Gastrocnemius medialis (tissue), 4 donors: ENCODE measurements at regions not wholly inside any gene's neighbourhood (a gene's known extent, or its start where the extent isn't known, plus 50 kb on each side); places are given as distances from the start of the nearest gene placed in this dataset.
"Not testable (repeated sequence)": the region's sequence is repeated elsewhere in the genome, so short reads cannot be mapped to it uniquely, and the experiment has no call there.

ENCODE experiments used
- ATAC-seq, 2 donors: fragments of 150-250 bp; one replicate each; pipeline ENCODE4 v1.9.1; 2016
- DNase-seq, 2 donors: peaks; one replicate each; pipeline ENCODE4 v3.0.0-alpha.2; 2019
- H3K27ac ChIP-seq, 4 donors: fragments of 200-600 bp; sonication (generic); 1 replicate in 1 of 4; 2 replicates in 3 of 4; pipeline ENCODE4 v1.5.1; 2016 to 2018; ENCODE audit warnings: mild to moderate bottlenecking in 2 of 4, moderate library complexity in 1 of 4
- H3K27me3 ChIP-seq, 3 donors: fragments of 200-600 bp; sonication (generic) in 2 of 3; 1 replicate in 1 of 3; 2 replicates in 2 of 3; pipeline versions ENCODE4 v1.5.1 to v1.6.0; 2016 to 2019; ENCODE audit warnings: mild to moderate bottlenecking in 1 of 3, moderate library complexity in 1 of 3
- H3K36me3 ChIP-seq, 2 donors: fragments of 200-600 bp; sonication (generic) in 1 of 2; one replicate each; pipeline ENCODE4 v1.5.1; 2017 to 2018
- H3K4me1 ChIP-seq, 2 donors: fragments of 200-600 bp; sonication (generic) in 1 of 2; one replicate each; pipeline ENCODE4 v1.5.1; 2016 to 2017; ENCODE audit warnings: mild to moderate bottlenecking in 2 of 2
- H3K4me3 ChIP-seq, 4 donors: fragments of 200-600 bp; sonication (generic) in 3 of 4; 1 replicate in 1 of 4; 2 replicates in 3 of 4; pipeline ENCODE4 v1.5.1; 2016 to 2019; ENCODE audit warnings: mild to moderate bottlenecking in 2 of 4
- H3K9me3 ChIP-seq, 3 donors: fragments of 200-600 bp; sonication (generic) in 2 of 3; 1 replicate in 1 of 3; 2 replicates in 2 of 3; pipeline ENCODE4 v1.5.1; 2016 to 2019
- CTCF ChIP-seq, 5 experiments: fragments of 450-650 bp in 3 of 5; fragments of 200-600 bp in 2 of 5; sonication (generic) in 2 of 5; IDR thresholded peaks in 4 of 5; conservative IDR thresholded peaks in 1 of 5; 1 replicate in 4 of 5; 2 replicates in 1 of 5; pipeline ENCODE4 v1.5.1; 2016 to 2019; ENCODE audit warnings: antibody characterized with exemption in 5 of 5, mild to moderate bottlenecking in 3 of 5, moderate library complexity in 3 of 5
- POLR2A ChIP-seq, 2 donors: fragments of 450-650 bp; IDR thresholded peaks; one replicate each; pipeline ENCODE4 v1.6.1; 2017; ENCODE audit warnings: antibody characterized with exemption in 2 of 2, mild to moderate bottlenecking in 2 of 2, moderate library complexity in 2 of 2
- in situ Hi-C, 4 donors: fragments of 200-750 bp; cut with MboI; loops; one replicate each; pipeline versions ENCODE4 v1.15.0 to v1.8.0; 2017; ENCODE audit warnings: low sequenced_read_pairs in 4 of 4
- intact Hi-C: fragments of 100-400 bp; cut with DNase I; formaldehyde crosslinking; loops from one replicate; pipeline ENCODE4 v1.15.1; 2023; ENCODE audit warnings: low total_unique reads

GRCh38 chr2:89797320-89798038, 1106.0 kb downstream of the RPIA start:
- no peaks in the 10 kb centered on the region for H3K27me3 ChIP-seq
- intact Hi-C loops (no loop called here), in situ Hi-C loops (no loop called here)
- H3K9me3 ChIP-seq: peaks cover 0 to 8% (median 6%) of the 10 kb centered on the region in 3 donors
- ATAC-seq: no peak
- TF ChIP-seq CTCF (IDR thresholded peaks at IDR 0.05 in 4 of 5, conservative IDR thresholded peaks at IDR 0.05 in 1 of 5): no peak
- no peak for TF ChIP-seq POLR2A (IDR thresholded peaks at IDR 0.05)
- H3K4me1 ChIP-seq: no peaks in the 10 kb centered on the region
- no peak overlapping the region for H3K4me3 ChIP-seq
- H3K36me3 ChIP-seq: no peaks in the 10 kb centered on the region
- H3K27ac ChIP-seq: no peak overlapping the region
- no peak for DNase-seq

GRCh38 chr2:89801207-89801606, 1109.7 kb downstream of the RPIA start:
- H3K27me3 ChIP-seq, ATAC-seq, in situ Hi-C loops, intact Hi-C loops, H3K4me1 ChIP-seq, H3K4me3 ChIP-seq, DNase-seq, H3K36me3 ChIP-seq, H3K27ac ChIP-seq: not testable (repeated sequence)
- H3K9me3 ChIP-seq: peaks cover 0 to 11% (median 6%) of the 10 kb centered on the region in 3 donors

- ATAC-seq, H3K36me3 ChIP-seq, DNase-seq, intact Hi-C loops, H3K4me3 ChIP-seq, H3K27me3 ChIP-seq, H3K4me1 ChIP-seq, in situ Hi-C loops, H3K27ac ChIP-seq: not testable (repeated sequence)
- peaks cover 0 to 28% (median 1%) of the 10 kb centered on the region in 3 donors for H3K9me3 ChIP-seq
Measured at GRCh38 chr2:89806363-89806762, 1114.9 kb downstream of the RPIA start.

- Histone ChIP-seq H3K36me3 (no peaks in the 10 kb centered on the region), H3K4me1 (no peaks in the 10 kb centered on the region), H3K9me3 (peaks cover 3 to 27% (median 5%) of the 10 kb centered on the region in 3 donors), H3K4me3 (no peak overlapping the region), H3K27me3 (no peaks in the 10 kb centered on the region), H3K27ac (no peak overlapping the region)
- ATAC-seq (no peak), DNase-seq (no peak)
- intact Hi-C loops: no loop called here
- in situ Hi-C loops: no loop called here
- TF ChIP-seq POLR2A (IDR thresholded peaks at IDR 0.05) (no peak), CTCF (IDR thresholded peaks at IDR 0.05 in 4 of 5, conservative IDR thresholded peaks at IDR 0.05 in 1 of 5) (no peak)
Measured at GRCh38 chr2:89811295-89811694, 1119.8 kb downstream of the RPIA start.

- H3K36me3 ChIP-seq, DNase-seq, H3K4me3 ChIP-seq, intact Hi-C loops, H3K4me1 ChIP-seq, in situ Hi-C loops, H3K27ac ChIP-seq, ATAC-seq, H3K27me3 ChIP-seq: not testable (repeated sequence)
- H3K9me3 ChIP-seq: peaks cover 3 to 24% (median 5%) of the 10 kb centered on the region in 3 donors
Measured at GRCh38 chr2:89811910-89812309, 1120.4 kb downstream of the RPIA start.

GRCh38 chr2:89814359-89814758, 1122.9 kb downstream of the RPIA start:
- H3K27ac ChIP-seq, H3K4me1 ChIP-seq, intact Hi-C loops, ATAC-seq, in situ Hi-C loops, H3K36me3 ChIP-seq, DNase-seq, H3K27me3 ChIP-seq, H3K4me3 ChIP-seq: not testable (repeated sequence)
- H3K9me3 ChIP-seq: peaks cover 3 to 15% (median 5%) of the 10 kb centered on the region in 3 donors

- Histone ChIP-seq H3K27ac (no peak overlapping the region), H3K4me3 (no peak overlapping the region), H3K9me3 (peaks cover 0 to 14% (median 3%) of the 10 kb centered on the region in 3 donors), H3K4me1 (no peaks in the 10 kb centered on the region), H3K27me3 (no peaks in the 10 kb centered on the region), H3K36me3 (no peaks in the 10 kb centered on the region)
- no peak for ATAC-seq
- DNase-seq: no peak
- in situ Hi-C loops: no loop called here
- intact Hi-C loops: no loop called here
- TF ChIP-seq POLR2A (IDR thresholded peaks at IDR 0.05) (no peak), CTCF (IDR thresholded peaks at IDR 0.05 in 4 of 5, conservative IDR thresholded peaks at IDR 0.05 in 1 of 5) (no peak)
Measured at GRCh38 chr2:89818873-89819272, 1127.4 kb downstream of the RPIA start.
